Lower lobe of right lung (tissue), 2 donors: ENCODE measurements at regions not wholly inside any gene's neighbourhood (a gene's known extent, or its start where the extent isn't known, plus 50 kb on each side); places are given as distances from the start of the nearest gene placed in this dataset.

Source experiments
- ATAC-seq, 2 donors: fragments of 200-7000 bp; cut with Tn5 transposase; one replicate each; pipeline ENCODE4 v1.9.1; 2020 to 2022; ENCODE audit warnings: mild to moderate bottlenecking in 2 of 2, moderate library complexity in 2 of 2
- DNase-seq: peaks from one replicate; pipeline ENCODE4 v3.0.0-alpha.2; 2020
- H3K27ac ChIP-seq: fragments of 200-600 bp; one replicate; pipeline ENCODE4 v1.8.0; 2022
- H3K27me3 ChIP-seq: fragments of 200-600 bp; one replicate; pipeline ENCODE4 v1.8.0; 2022; ENCODE audit warnings: low read depth
- H3K36me3 ChIP-seq: fragments of 200-600 bp; one replicate; pipeline ENCODE4 v1.8.0; 2022; ENCODE audit warnings: mild to moderate bottlenecking
- H3K4me1 ChIP-seq: fragments of 200-600 bp; one replicate; pipeline ENCODE4 v1.8.0; 2022
- H3K4me3 ChIP-seq: fragments of 200-600 bp; one replicate; pipeline ENCODE4 v1.8.0; 2022; ENCODE audit warnings: mild to moderate bottlenecking
- H3K9me3 ChIP-seq: fragments of 200-600 bp; one replicate; pipeline ENCODE4 v1.8.0; 2022
- intact Hi-C: fragments of 100-400 bp; cut with DNase I; formaldehyde crosslinking; loops from one replicate; pipeline ENCODE4 v1.11.0; 2022
- TF ChIP-seq, protein P1 (sequence below): fragments of 200-600 bp; IDR thresholded peaks from one replicate; pipeline ENCODE4 v1.8.0; 2022; ENCODE audit warnings: antibody characterized with exemption, mild to moderate bottlenecking
- donor health status: DM: no; HTN: yes; CAD: no; lungs with severe emphysema.

GRCh38 chr1:5690291-5690690 is 301.9 kb downstream of the NPHP4 start:
- Histone ChIP-seq H3K4me3 (no peak overlapping the region), H3K27me3 (peaks cover 16% of the 10 kb centered on the region), H3K4me1 (no peaks in the 10 kb centered on the region), H3K27ac (no peak overlapping the region), H3K9me3 (no peaks in the 10 kb centered on the region), H3K36me3 (no peaks in the 10 kb centered on the region)
- TF ChIP-seq, protein P1, sequence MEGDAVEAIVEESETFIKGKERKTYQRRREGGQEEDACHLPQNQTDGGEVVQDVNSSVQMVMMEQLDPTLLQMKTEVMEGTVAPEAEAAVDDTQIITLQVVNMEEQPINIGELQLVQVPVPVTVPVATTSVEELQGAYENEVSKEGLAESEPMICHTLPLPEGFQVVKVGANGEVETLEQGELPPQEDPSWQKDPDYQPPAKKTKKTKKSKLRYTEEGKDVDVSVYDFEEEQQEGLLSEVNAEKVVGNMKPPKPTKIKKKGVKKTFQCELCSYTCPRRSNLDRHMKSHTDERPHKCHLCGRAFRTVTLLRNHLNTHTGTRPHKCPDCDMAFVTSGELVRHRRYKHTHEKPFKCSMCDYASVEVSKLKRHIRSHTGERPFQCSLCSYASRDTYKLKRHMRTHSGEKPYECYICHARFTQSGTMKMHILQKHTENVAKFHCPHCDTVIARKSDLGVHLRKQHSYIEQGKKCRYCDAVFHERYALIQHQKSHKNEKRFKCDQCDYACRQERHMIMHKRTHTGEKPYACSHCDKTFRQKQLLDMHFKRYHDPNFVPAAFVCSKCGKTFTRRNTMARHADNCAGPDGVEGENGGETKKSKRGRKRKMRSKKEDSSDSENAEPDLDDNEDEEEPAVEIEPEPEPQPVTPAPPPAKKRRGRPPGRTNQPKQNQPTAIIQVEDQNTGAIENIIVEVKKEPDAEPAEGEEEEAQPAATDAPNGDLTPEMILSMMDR: no peak
- intact Hi-C loops: no loop called here
- no peak for DNase-seq
- no peak for ATAC-seq

GRCh38 chr1:5688081-5689077 is 303.8 kb downstream of the NPHP4 start:
- intact Hi-C loops: no loop called here
- no peaks in the 10 kb centered on the region for H3K4me1 ChIP-seq
- H3K27me3 ChIP-seq: peaks cover 16% of the 10 kb centered on the region
- no peaks in the 10 kb centered on the region for H3K36me3 ChIP-seq
- TF ChIP-seq, protein P1: no peak
- no peak overlapping the region for H3K27ac ChIP-seq
- no peaks in the 10 kb centered on the region for H3K9me3 ChIP-seq
- no peak for DNase-seq
- no peak overlapping the region for H3K4me3 ChIP-seq
- ATAC-seq: no peak

GRCh38 chr1:5686925-5687706 is 305.1 kb downstream of the NPHP4 start:
- Histone ChIP-seq H3K27me3 (peaks cover 14% of the 10 kb centered on the region), H3K36me3 (no peaks in the 10 kb centered on the region), H3K4me1 (no peaks in the 10 kb centered on the region), H3K4me3 (no peak overlapping the region), H3K9me3 (no peaks in the 10 kb centered on the region), H3K27ac (no peak overlapping the region)
- DNase-seq (no peak), ATAC-seq (no peak)
- TF ChIP-seq, protein P1: no peak
- intact Hi-C loops: no loop called here

DNA sequence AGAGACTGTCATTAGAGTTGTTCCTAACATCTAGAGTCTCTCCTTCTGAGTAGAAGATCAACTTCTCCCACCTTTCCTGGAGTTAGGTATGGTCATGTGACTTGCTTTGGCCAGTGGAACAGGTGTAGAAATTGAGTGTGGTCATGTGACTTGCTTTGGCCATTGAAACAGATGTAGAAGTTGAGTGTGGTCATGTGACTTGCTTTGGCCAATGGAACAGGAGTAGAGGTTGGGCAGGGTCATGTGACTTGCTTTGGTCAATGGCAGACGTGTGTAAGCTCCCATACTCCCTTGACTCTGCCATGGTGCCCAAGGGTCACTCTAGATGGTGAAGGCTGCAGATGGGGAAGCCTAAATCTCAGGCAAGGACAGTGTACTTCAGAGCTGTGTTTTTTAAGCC is 306.0 kb downstream of the NPHP4 start:
- H3K9me3 ChIP-seq: no peaks in the 10 kb centered on the region
- H3K4me1 ChIP-seq: no peaks in the 10 kb centered on the region
- peaks cover 13% of the 10 kb centered on the region for H3K27me3 ChIP-seq
- no peaks in the 10 kb centered on the region for H3K36me3 ChIP-seq
- H3K27ac ChIP-seq: no peak overlapping the region
- intact Hi-C loops: no loop called here
- DNase-seq (no peak), ATAC-seq (no peak)
- no peak overlapping the region for H3K4me3 ChIP-seq
- TF ChIP-seq, protein P1: no peak

- H3K4me3 ChIP-seq: no peak overlapping the region
- TF ChIP-seq, protein P1: no peak
- H3K36me3 ChIP-seq: no peaks in the 10 kb centered on the region
- no peaks in the 10 kb centered on the region for H3K9me3 ChIP-seq
- no peak for ATAC-seq
- DNase-seq: no peak
- H3K27me3 ChIP-seq: peaks cover 13% of the 10 kb centered on the region
- intact Hi-C loops: no loop called here
- H3K4me1 ChIP-seq: no peaks in the 10 kb centered on the region
- no peak overlapping the region for H3K27ac ChIP-seq
Observed at GRCh38 chr1:5685446-5686040, 306.7 kb downstream of the NPHP4 start.
